ENCODE measurements at regions not wholly inside any gene's neighbourhood (a gene's known extent, or its start where the extent isn't known, plus 50 kb on each side); places are given as distances from the start of the nearest gene placed in this dataset.

GRCh38 chr1:239184561-239185244 is 201.7 kb upstream of the CHRM3 start:
- TF ChIP-seq POLR2AphosphoS5 (IDR thresholded peaks at IDR 0.05) (no peak), CTCF (IDR thresholded peaks at IDR 0.05) (no peak), POLR2A (IDR thresholded peaks at IDR 0.05) (no peak)

All from sigmoid colon (tissue), 4 donors.